AG09309 (cell line): ENCODE measurements at regions not wholly inside any gene's neighbourhood (a gene's known extent, or its start where the extent isn't known, plus 50 kb on each side); places are given as distances from the start of the nearest gene placed in this dataset.
"Not testable (repeated sequence)": the region's sequence is repeated elsewhere in the genome, so short reads cannot be mapped to it uniquely, and the experiment has no call there.

ENCODE experiments used
- DNase-seq: peaks from one replicate; pipeline ENCODE4 v3.0.0-alpha.2; 2010; ENCODE audit warnings: low read depth
- H3K4me3 ChIP-seq: 2 replicates; pipeline ENCODE4 v1.5.1; 2011; ENCODE audit warnings: mild to moderate bottlenecking, low read depth, low read length, moderate library complexity; ENCODE audit not compliant: control insufficient read depth
- CTCF ChIP-seq: IDR thresholded peaks from 2 replicates; pipeline ENCODE4 v1.5.1; 2011; ENCODE audit warnings: mild to moderate bottlenecking, low read depth, low read length, inconsistent platforms; ENCODE audit not compliant: insufficient read depth, control insufficient read depth; ENCODE audit errors: missing control alignments

- no peak for DNase-seq
- H3K4me3 ChIP-seq, result no peak overlapping the region
- TF ChIP-seq CTCF, result no peak
Observed at GRCh38 chr6:73932866-73933265, 236.9 kb downstream of the CD109 start.

- no peak for DNase-seq
- TF ChIP-seq CTCF, result no peak
- H3K4me3 ChIP-seq, result no peak overlapping the region
Observed at GRCh38 chr6:73929405-73929804, 233.4 kb downstream of the CD109 start.

- no peak for TF ChIP-seq CTCF
- DNase-seq, result no peak
- no peak overlapping the region for H3K4me3 ChIP-seq
Observed at GRCh38 chr6:73927421-73927820, 231.4 kb downstream of the CD109 start.

- DNase-seq, H3K4me3 ChIP-seq: not testable (repeated sequence)
Observed at GRCh38 chr6:73925703-73926102, 229.7 kb downstream of the CD109 start.

- H3K4me3 ChIP-seq, result no peak overlapping the region
- DNase-seq, result peak; percentile 7
Observed at GRCh38 chr6:73923905-73924485, 228.0 kb downstream of the CD109 start.

GRCh38 chr6:73903155-73903554, 207.2 kb downstream of the CD109 start:
- no peak overlapping the region for H3K4me3 ChIP-seq
- no peak for DNase-seq
- no peak for TF ChIP-seq CTCF

More at GRCh38 chr6:73923905-73924485, 228.0 kb downstream of the CD109 start:
- no peak for TF ChIP-seq CTCF

DNA sequence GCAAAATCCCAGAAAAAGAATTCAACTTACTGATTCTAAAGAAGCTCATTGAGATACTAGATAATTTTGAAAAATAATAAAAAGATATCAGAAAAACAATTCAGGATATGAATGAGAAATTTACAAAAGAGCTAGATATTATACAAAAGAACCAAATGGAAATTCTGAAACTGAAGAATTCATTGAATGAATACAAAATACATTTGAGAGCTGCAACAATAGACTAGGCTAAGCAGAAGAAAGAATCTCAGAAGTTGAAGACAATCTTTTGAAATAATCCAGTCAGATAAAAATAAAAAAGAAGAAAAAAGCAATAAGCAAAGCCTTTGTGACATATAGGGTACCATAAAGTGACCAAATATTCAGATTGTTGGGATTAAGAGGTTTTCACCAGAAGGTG, 206.0 kb downstream of the CD109 start:
- no peak for DNase-seq
- H3K4me3 ChIP-seq, result no peak overlapping the region
- TF ChIP-seq CTCF, result no peak

DNA sequence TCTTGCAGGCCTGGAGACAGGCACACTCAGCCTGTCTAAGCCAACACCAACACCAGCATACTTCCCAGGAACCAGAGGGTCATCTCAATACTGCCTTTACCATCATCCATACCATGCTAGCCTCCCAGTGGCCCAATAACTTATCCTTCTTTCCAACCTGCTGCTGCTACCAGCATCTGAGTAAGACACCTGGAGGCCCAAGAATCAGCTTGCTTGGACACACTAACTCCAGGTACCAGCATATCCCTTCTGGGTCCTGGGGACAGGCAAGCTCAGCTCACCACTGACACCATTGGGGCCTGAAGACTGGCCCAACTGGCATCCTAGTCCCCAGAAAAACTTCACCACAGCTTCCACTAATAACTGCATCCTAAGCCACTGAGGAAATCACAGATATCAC, 205.3 kb downstream of the CD109 start:
- DNase-seq, result no peak
- TF ChIP-seq CTCF, result no peak
- no peak overlapping the region for H3K4me3 ChIP-seq
